SJCRH30 (cell line): ENCODE measurements at regions not wholly inside any gene's neighbourhood (a gene's known extent, or its start where the extent isn't known, plus 50 kb on each side); places are given as distances from the start of the nearest gene placed in this dataset.

Experiments used
- DNase-seq, 2 experiments: peaks; one replicate each; pipeline ENCODE4 v3.0.0-alpha.2; 2015 to 2020
- H3K27ac ChIP-seq: fragments of 250-450 bp; sonication (Bioruptor Pico); 2 replicates; pipeline ENCODE4 v1.5.1; 2020; ENCODE audit warnings: mild to moderate bottlenecking, moderate library complexity
- H3K27me3 ChIP-seq: fragments of 250-450 bp; sonication (Bioruptor Pico); 2 replicates; pipeline ENCODE4 v1.5.1; 2020; ENCODE audit warnings: mild to moderate bottlenecking, moderate library complexity
- H3K36me3 ChIP-seq: fragments of 250-450 bp; sonication (Bioruptor Pico); 2 replicates; pipeline ENCODE4 v1.5.1; 2020; ENCODE audit warnings: mild to moderate bottlenecking, moderate library complexity
- H3K4me1 ChIP-seq: fragments of 250-450 bp; sonication (Bioruptor Pico); 2 replicates; pipeline ENCODE4 v1.5.1; 2020; ENCODE audit warnings: mild to moderate bottlenecking, moderate library complexity
- H3K4me3 ChIP-seq: fragments of 250-450 bp; sonication (Bioruptor Pico); 2 replicates; pipeline ENCODE4 v1.5.1; 2020; ENCODE audit warnings: mild to moderate bottlenecking, moderate library complexity
- H3K9me3 ChIP-seq: fragments of 250-450 bp; sonication (Bioruptor Pico); replicated peaks from 2 replicates; pipeline ENCODE4 v1.5.1; 2020; ENCODE audit warnings: mild to moderate bottlenecking, moderate library complexity

- H3K4me1 ChIP-seq = no peaks in the 10 kb centered on the region
- H3K9me3 ChIP-seq = no peaks in the 10 kb centered on the region
- no peak overlapping the region for H3K4me3 ChIP-seq
- H3K27ac ChIP-seq = no peak overlapping the region
- H3K36me3 ChIP-seq = no peaks in the 10 kb centered on the region
- H3K27me3 ChIP-seq = no peaks in the 10 kb centered on the region
- DNase-seq = no peak
Observed at GRCh38 chr6:88558981-88559380, 392.8 kb upstream of the CNR1 start.

DNA sequence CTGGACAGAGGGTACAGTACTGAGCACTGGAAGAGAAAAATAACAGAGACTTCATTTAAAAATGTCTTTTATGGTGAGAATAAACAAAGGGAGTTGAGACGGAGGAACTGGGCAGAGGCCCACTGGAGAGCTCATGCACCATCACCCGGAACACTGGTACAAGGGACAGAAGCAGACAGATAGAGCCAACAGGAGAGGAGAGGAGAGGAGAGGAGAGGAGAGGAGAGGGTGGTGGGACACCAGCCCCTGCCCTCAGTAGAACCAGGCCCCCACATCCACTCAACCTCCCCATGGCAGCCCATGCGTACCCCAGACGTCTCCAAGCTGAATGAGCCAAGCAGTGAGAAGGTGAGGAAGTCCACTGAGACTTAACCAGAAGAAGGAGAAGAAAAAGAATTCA is 390.5 kb upstream of the CNR1 start:
- H3K27me3 ChIP-seq = no peaks in the 10 kb centered on the region
- H3K4me3 ChIP-seq = no peak overlapping the region
- H3K9me3 ChIP-seq = no peaks in the 10 kb centered on the region
- H3K4me1 ChIP-seq = no peaks in the 10 kb centered on the region
- H3K27ac ChIP-seq = no peak overlapping the region
- H3K36me3 ChIP-seq = no peaks in the 10 kb centered on the region
- no peak for DNase-seq

- Histone ChIP-seq H3K4me1 (no peaks in the 10 kb centered on the region), H3K27ac (no peak overlapping the region), H3K27me3 (no peaks in the 10 kb centered on the region), H3K4me3 (no peak overlapping the region), H3K36me3 (no peaks in the 10 kb centered on the region), H3K9me3 (no peaks in the 10 kb centered on the region)
- DNase-seq = no peak
Observed at GRCh38 chr6:88548891-88549505, 382.9 kb upstream of the CNR1 start.

GRCh38 chr6:88547768-88548167 is 381.6 kb upstream of the CNR1 start:
- Histone ChIP-seq H3K27ac (no peak overlapping the region), H3K27me3 (no peaks in the 10 kb centered on the region), H3K9me3 (no peaks in the 10 kb centered on the region), H3K36me3 (no peaks in the 10 kb centered on the region), H3K4me3 (no peak overlapping the region), H3K4me1 (no peaks in the 10 kb centered on the region)
- DNase-seq = no peak

- no peak overlapping the region for H3K4me3 ChIP-seq
- no peaks in the 10 kb centered on the region for H3K27me3 ChIP-seq
- H3K27ac ChIP-seq = no peak overlapping the region
- no peak for DNase-seq
- no peaks in the 10 kb centered on the region for H3K36me3 ChIP-seq
- no peaks in the 10 kb centered on the region for H3K9me3 ChIP-seq
- no peaks in the 10 kb centered on the region for H3K4me1 ChIP-seq
Observed at GRCh38 chr6:88545991-88546390, 379.8 kb upstream of the CNR1 start.

DNA sequence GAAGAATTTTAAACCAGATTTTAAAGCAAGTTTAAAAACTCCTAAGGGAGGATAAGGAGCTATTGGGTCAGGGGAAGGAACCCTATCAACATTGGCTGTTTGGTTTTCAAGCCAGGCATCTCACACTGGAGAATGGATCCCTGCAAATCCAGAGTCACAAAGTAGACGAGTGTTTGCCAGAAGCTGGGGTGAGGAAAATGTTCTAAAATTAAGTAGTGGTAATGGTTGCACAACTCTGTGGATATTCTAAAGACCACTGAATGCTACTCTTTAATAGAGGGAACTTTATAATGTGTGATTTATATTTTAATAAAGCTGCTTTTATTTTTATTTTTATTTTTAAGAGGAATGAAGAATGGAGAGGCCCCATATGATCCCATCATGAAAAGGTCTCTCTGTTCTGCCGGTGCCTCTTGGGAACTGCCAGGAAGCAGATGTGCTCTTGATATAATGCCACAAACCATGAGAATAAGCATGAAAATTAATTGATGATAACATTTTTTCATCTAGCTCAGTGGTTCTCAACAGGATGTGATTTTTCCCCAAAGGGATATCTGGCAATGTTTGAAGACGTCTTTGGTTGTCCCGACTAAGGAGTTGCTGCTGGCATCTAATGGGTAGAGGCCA is 379.0 kb upstream of the CNR1 start:
- Histone ChIP-seq H3K9me3 (no peaks in the 10 kb centered on the region), H3K4me3 (no peak overlapping the region), H3K27me3 (no peaks in the 10 kb centered on the region), H3K27ac (no peak overlapping the region), H3K4me1 (no peaks in the 10 kb centered on the region), H3K36me3 (no peaks in the 10 kb centered on the region)
- DNase-seq = no peak

GRCh38 chr6:88539295-88539764 is 373.2 kb upstream of the CNR1 start:
- Histone ChIP-seq H3K27me3 (no peaks in the 10 kb centered on the region), H3K27ac (no peak overlapping the region), H3K9me3 (no peaks in the 10 kb centered on the region), H3K4me3 (no peak overlapping the region), H3K36me3 (no peaks in the 10 kb centered on the region), H3K4me1 (no peaks in the 10 kb centered on the region)
- no peak for DNase-seq

GRCh38 chr6:88538840-88539239 is 372.7 kb upstream of the CNR1 start:
- H3K27ac ChIP-seq = no peak overlapping the region

DNA sequence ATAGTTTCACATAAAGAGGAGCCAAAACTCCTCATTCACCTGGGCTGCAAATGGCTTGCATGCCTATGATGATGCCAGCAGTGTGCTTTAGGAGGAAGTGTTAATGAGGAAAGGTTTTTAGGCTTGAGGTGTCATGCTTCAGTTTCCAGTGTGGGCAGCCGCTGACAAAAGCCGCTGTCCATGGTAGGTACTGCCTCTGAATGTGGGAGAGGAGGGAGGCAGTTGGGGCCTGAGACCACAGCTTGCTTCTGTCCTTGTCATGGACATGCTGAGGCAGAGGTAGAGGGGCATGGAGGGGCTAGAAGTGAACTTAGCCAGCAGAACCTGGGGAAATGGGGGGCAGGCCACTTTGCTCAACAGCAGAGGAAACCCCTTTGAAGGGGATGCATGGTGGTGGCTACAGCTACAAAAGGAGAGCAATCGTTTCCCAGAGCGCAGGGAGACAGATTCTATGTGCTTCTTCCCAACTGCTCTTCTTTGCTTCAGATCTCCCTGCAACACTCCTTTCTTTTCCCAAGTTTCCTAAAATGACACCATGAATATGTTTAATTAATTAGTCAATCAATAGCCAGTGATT is 372.1 kb upstream of the CNR1 start:
- peak; percentile 54 to 71 for DNase-seq
- no peaks in the 10 kb centered on the region for H3K36me3 ChIP-seq
- no peaks in the 10 kb centered on the region for H3K4me1 ChIP-seq
- H3K27me3 ChIP-seq = no peaks in the 10 kb centered on the region
- no peak overlapping the region for H3K27ac ChIP-seq
- H3K4me3 ChIP-seq = no peak overlapping the region
- H3K9me3 ChIP-seq = no peaks in the 10 kb centered on the region

More at GRCh38 chr6:88538840-88539239, 372.7 kb upstream of the CNR1 start:
- H3K36me3 ChIP-seq = no peaks in the 10 kb centered on the region
- H3K4me3 ChIP-seq = no peak overlapping the region
- no peaks in the 10 kb centered on the region for H3K27me3 ChIP-seq
- no peaks in the 10 kb centered on the region for H3K4me1 ChIP-seq
- DNase-seq = no peak
- no peaks in the 10 kb centered on the region for H3K9me3 ChIP-seq

- Histone ChIP-seq H3K4me1 (no peaks in the 10 kb centered on the region), H3K4me3 (no peak overlapping the region), H3K27ac (no peak overlapping the region), H3K27me3 (no peaks in the 10 kb centered on the region), H3K36me3 (no peaks in the 10 kb centered on the region), H3K9me3 (no peaks in the 10 kb centered on the region)
- DNase-seq = no peak
Observed at GRCh38 chr6:88536071-88536625, 370.0 kb upstream of the CNR1 start.

DNA sequence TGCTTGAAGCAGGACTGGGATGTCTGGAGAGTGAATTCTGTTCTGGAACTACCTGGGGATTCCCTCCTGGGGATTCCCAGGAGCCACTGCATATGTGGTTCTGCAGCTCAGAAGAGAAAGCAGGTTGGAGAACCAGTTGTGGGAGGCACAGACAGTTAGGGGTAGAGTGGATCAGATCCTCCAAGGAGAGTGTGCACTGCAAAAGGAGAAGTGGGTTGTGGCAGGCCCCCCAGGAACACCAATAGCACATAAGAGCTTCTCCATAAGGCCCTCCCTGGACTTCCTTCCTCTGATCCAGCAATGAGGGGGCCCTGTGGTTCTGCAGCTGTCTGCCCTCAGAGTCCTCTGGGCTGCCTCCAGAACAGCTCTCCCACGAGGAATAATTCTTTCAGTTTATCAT is 369.2 kb upstream of the CNR1 start:
- Histone ChIP-seq H3K4me3 (no peak overlapping the region), H3K9me3 (no peaks in the 10 kb centered on the region), H3K27me3 (no peaks in the 10 kb centered on the region), H3K27ac (no peak overlapping the region), H3K4me1 (no peaks in the 10 kb centered on the region), H3K36me3 (no peaks in the 10 kb centered on the region)
- DNase-seq = no peak

DNA sequence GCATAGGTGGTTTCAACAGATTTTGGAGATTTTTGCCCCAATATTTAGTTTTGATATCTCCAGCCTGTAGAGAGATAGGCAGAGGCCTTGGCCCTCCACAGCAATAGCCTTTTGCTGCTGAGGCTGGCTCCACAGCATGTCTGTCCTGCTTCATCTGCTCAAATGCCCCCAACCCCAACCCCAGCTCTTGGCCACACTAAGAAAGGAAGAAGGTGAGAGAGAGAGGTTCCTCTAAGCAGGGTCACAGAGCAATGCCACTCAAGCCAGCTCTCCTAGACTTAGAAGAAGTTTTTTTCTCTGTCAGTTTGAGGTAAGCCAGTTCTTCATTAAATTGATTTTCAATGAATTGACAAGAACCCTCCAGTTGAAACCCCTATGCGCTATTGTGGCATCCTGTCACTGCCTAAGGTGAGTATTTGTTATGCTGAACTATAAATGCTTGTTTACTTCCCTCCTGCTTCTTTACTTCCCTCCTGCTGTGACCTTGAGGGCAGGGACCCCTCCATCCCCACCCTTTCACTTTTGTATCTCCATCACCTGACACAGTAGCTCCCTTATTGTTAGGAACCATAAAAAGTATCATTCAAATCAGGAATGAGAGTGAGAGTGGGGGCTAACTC is 366.2 kb upstream of the CNR1 start:
- no peaks in the 10 kb centered on the region for H3K36me3 ChIP-seq
- no peaks in the 10 kb centered on the region for H3K4me1 ChIP-seq
- no peak overlapping the region for H3K27ac ChIP-seq
- no peak for DNase-seq
- H3K27me3 ChIP-seq = no peaks in the 10 kb centered on the region
- H3K9me3 ChIP-seq = no peaks in the 10 kb centered on the region
- no peak overlapping the region for H3K4me3 ChIP-seq

GRCh38 chr6:88529726-88530125 is 363.6 kb upstream of the CNR1 start:
- Histone ChIP-seq H3K36me3 (no peaks in the 10 kb centered on the region), H3K27ac (no peak overlapping the region), H3K9me3 (no peaks in the 10 kb centered on the region), H3K4me3 (no peak overlapping the region), H3K4me1 (no peaks in the 10 kb centered on the region), H3K27me3 (no peaks in the 10 kb centered on the region)
- no peak for DNase-seq

DNA sequence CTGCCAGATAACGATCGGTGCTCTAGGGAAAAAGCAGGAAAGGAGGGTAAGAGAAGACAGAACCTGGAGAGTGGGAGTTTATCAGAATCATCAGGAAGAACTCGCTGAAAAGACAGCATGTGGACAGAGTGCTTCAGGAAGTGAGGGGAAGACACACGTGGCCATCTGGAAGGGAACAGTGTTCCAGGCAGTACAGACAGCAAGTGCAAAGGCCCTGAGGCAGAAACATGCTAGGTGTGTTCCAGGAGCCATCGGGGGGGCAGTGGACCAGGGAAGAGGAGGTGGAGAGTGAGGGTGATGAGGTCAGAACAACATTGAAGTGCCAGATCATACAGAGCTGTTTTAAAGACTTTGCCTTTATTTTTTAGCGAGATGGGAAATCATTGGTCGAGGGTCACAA is 354.3 kb upstream of the CNR1 start:
- no peaks in the 10 kb centered on the region for H3K27me3 ChIP-seq
- H3K36me3 ChIP-seq = no peaks in the 10 kb centered on the region
- DNase-seq = no peak
- H3K4me1 ChIP-seq = no peaks in the 10 kb centered on the region
- no peaks in the 10 kb centered on the region for H3K9me3 ChIP-seq
- no peak overlapping the region for H3K27ac ChIP-seq
- no peak overlapping the region for H3K4me3 ChIP-seq

GRCh38 chr6:88520017-88520338 is 353.8 kb upstream of the CNR1 start:
- Histone ChIP-seq H3K27me3 (no peaks in the 10 kb centered on the region), H3K27ac (no peak overlapping the region), H3K4me1 (no peaks in the 10 kb centered on the region), H3K9me3 (no peaks in the 10 kb centered on the region), H3K4me3 (no peak overlapping the region), H3K36me3 (no peaks in the 10 kb centered on the region)
- no peak for DNase-seq
